Activated T-cell treated with anti-CD3 and anti-CD28 coated beads for 24 hours (primary cell): ENCODE measurements at regions not wholly inside any gene's neighbourhood (a gene's known extent, or its start where the extent isn't known, plus 50 kb on each side); places are given as distances from the start of the nearest gene placed in this dataset.
"Not testable (repeated sequence)": the region's sequence is repeated elsewhere in the genome, so short reads cannot be mapped to it uniquely, and the experiment has no call there.

Experiments used
- DNase-seq: peaks from one replicate; pipeline ENCODE4 v3.0.0-alpha.2; 2020; ENCODE audit warnings: low read depth

DNA sequence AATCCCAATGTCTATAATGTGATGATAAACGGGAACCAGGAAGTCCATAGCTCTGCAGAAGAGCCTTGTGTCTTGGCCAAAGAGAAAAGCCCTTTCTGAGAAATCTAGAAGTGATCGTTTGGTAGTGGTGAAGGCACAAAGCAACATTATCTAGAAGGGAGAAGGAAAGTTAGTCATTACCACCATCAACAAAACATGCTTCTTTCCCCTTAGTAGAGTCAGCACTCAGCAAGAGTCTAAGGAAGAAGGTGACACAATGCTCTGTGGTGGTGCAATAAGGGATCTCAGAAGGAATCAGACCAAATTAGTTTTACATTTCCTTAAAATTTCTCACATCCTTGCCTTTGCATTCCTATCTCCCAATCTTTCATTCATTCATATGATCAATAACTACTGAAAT, 134.4 kb upstream of the PRDX6 start:
- DNase-seq: no peak

DNA sequence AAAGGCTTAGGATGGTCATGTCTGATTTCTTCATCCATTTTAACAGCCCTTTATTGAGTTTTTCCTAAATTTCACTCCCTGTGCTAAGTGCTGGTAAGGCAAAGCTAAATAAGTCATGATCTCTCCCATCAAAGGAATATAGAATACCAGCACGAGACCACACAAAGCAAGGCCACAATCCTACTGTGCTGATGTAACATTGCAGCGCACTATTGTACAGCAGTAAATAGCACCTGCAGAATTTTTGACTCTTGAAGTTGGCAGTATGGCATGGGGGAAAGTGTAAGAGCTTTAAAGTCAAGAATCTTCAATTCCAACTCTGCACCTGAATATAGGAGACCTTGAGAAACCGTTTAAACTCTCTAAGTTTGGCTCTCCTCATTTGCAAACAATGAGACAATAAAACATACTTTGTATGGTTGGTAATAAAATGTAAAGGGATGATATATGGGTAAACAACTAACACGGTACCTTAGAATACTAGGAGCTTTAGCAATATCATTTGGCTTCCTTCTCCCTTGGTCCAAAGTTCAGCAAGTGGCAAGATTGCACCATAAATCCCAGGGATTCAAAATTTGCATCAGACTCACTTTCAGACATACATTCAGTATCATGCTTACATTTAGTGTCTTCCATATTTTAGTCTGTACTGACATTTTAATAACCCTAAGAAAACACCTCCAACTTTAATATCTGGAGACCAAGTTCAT, 132.9 kb upstream of the PRDX6 start:
- DNase-seq: no peak

DNA sequence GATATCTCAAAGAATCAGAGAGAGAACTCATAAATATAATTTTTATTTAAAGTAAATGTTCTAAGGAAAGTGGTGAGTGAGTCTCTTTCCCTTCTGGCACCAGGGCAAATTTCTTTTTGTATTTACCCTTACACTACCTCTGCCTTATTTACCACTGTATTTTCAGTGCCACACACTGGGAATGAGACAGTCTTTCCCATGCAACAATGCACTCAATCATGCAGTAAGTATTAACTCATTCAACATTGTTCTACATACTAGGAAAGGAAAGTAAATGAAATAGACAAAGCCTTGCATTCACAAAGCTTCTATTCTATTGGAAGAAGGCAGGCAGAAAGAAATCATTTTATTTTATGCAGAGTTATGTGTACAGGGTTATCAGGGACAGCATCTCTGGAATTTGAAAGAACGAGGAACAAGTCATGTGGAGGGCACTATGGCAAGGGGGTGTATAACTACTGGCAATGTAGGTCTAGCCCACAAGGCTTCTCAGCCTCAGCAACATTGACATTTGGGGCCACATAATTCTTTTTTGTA, 129.8 kb upstream of the PRDX6 start:
- no peak for DNase-seq

DNA sequence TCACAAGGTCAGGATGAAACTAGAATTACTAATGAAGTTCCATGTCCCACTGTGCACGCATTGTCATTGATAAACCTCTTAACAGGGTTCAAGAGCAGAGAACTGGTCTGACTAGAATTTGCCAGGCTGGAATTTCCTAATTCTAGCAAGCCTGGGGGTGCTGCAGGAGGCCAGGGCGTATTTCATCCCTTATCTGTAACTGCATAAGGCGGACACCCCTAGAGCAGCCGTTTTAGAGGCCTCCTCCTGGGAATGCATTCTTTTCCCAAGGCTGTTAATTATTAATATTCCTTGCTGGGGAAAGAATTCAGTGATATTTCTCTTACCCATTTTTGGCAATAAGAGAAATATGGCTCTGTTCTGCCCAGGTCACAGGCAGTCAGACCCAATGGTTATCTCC, 124.5 kb upstream of the PRDX6 start:
- not testable (repeated sequence) for DNase-seq

DNA sequence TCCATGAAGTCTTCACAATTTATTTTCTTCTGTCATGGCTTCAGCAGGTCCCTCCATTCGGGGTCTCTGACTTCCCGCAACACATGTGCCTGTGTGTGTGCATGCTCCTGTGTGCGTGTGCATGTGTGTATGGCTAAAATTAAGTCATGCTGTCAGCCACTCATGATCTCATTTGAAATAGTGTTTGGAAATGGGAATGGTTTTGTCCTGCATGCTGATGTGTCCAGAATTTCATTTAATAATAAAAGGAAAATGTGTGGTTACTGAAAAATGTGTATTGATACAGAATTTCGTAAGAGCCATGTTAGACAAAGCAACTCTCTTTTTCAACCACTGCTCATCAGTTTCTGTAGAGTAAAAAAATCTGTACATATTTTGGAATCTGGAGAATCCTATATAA, 123.8 kb upstream of the PRDX6 start:
- DNase-seq: no peak

DNA sequence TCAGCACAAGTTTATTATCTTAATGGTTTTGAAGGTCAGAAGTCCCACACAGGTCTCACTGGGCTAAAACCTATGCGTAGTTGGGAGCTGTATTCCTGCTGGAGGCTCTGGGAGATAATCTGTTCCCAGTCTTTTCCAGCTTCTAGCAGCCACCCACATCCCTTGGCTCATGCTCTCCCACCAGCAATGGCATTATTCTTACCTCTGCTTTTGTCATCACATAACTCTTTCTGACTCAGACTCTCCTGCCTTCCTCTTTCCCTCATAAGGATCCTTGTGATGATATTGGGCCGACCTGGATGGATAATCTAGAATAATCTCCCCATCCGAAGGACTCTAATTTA, 122.2 kb upstream of the PRDX6 start:
- DNase-seq: no peak

DNA sequence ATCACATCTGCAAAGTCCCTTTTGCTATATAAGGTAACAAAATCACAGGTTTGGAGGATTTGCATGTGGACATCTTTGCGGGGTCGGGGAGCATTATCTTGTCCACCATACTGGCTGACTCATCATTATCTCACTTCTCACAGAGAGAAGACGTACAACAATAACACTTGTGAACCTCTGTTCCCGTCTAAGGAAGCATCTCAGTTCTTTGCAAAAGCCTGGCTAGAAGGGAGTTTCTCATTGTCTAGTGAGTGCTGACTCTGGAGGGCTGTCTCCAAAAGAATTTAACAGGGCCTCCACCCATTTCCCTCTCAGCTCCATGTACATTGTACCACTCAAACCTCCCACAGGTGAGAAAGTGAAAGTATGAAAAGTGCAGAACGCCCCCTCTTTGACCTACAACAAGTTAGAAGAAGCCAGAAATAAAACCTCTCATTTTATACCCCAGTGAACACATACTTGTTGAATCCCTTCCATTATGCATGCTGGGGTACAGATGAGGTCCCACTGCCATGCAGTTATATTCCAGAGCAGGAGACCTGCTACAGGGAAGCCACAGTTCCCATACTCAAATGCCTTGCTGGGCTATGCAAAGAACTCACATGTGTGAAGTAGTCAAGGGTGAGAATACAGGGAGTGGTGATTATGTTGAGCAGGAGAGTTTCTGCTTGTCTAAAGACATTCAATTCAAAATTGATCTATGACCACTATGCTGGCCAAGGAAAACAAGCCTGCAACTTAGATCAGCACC, 121.7 kb upstream of the PRDX6 start:
- DNase-seq: no peak

DNA sequence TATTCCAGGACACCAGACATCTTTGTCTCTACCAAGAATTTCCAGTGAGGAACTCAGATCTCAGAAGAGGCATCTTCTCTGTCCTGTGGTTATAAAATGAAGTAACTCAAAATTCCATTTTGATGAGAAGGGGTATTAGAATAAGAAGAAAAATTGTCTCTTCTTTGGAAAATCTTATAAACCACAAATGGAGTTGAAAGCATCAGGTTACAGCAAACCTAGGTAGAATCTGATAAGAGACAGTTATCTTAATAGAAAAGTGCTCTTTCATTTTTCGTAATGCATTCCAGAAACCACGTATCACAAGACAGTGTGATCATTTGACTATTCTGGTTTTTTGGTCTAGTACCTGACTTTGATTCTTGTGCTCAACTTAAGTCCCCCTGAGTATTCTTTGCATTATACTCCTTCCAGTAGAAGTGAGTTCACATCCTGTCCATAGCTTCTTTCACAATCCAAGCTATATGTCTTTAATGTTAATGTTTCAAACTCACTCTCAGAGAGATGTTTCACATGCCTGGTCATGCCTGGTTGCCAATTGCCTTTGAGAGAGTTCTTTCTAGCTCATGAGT, 120.9 kb upstream of the PRDX6 start:
- no peak for DNase-seq

DNA sequence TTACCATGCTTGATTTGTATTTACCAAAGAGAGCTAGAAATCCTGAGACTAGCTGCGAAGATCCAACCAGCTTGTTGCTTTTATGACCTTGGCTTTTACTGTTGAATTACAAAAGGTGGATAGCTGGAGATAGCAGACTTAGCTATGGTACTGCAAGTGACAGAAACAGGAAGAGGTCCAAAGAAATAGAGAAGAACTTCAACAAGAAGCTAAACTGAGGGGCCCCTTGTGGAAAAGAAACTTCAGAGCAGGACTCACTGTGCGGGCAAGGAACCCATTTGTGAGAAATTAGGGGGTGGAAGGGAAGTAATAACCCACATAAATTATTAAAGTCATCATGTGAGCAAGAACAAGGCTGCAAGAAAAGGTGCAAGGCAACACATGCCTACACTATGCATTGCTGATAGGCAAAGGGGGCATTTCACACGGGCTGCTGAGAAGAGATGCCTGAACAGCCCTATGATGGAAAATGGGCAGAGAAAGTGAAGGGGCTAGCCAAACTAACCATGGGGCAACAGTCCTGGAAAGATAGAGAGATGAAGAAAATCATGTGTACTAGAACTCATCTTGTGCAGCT, 116.6 kb upstream of the PRDX6 start:
- DNase-seq: no peak

DNA sequence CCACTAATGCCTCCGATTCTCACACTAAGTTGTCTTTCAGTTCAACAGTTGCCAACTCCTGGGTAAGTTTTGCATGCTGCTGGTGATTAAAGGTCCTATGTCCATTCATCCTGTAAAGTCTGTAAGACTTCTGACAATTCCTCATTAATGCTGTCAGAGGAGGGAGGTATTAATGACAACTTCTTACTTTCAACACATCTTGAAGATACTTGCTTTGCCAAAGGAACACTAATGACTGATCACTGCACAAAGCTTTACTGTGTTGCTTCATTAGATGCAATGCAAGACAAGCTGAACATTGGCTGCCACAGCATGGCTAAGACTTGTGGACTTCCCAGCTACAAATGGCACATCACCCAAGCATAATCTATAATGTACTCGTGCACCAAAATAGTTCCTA, 114.6 kb upstream of the PRDX6 start:
- DNase-seq: no peak

DNA sequence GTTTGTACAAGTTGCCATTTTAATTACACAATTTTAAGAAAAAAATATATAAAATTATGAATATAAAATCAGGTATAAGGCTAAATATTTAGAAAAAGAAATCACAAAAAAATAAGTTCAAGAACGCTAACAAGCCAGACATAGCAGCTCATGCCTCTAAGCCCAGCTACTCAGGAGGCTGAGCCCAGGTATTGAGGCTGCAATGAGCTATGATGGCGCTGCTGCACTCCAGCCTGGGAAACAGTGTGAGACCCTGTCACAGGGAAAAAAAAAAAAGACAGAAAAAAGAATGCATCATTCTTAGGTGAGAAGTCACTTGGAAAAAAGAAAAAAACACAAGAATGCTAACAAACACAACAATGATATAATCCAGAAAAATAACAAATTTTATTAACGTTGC, 112.3 kb upstream of the PRDX6 start:
- DNase-seq: no peak

DNA sequence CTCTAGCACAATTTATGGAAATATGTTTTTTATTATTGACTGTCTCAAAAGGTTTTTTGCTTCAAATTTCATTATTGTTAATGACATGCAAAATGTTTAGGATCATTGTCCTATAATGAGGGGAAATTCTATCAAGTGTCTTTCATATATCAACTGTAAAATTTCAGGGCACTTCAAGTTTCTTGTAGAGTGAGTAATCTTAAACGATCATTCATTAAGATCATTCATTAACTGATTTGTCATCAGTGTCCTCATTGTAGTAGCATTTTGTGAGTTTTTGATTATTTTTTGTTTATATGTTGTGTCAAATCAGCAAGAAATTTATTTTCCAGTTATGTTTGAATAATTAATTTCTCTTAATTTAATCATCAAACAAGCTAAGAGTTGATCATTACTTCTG, 111.8 kb upstream of the PRDX6 start:
- DNase-seq: no peak

DNA sequence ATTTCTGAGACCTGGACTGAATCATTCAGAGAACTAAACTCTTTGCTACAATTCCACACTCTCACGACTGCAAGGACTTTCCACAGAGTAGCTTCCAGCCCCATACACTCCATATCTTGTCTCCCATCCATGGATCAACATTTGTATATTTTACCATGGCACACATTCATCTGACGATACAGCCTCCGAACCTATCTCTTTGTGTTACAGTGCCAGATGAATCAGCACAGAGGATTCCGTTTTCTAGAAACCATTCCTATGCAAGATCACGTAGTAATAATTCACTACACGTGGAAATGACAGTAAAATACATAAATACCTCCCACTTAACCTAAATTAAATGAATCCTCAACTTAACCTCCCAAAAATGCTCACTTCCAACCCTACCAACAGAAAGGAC, 110.0 kb upstream of the PRDX6 start:
- DNase-seq: no peak

DNA sequence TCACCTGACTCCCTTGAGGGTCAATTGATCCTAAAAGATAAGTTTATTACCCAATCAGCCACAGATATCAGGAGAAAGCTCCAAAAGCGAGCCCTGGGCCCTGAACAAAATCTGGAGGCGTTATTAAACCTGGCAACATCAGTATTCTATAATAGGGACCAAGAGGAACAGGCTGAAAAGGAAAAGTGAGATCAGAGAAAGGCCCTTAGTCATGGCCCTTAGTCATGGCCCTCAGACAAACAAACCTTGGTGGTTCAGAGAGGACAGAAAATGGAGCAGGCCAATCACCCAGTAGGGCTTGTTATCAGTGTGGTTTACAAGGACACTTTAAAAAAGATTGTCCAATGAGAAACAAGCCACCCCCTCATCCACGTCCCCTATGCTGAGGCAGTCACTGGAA, 106.5 kb upstream of the PRDX6 start:
- not testable (repeated sequence) for DNase-seq

DNA sequence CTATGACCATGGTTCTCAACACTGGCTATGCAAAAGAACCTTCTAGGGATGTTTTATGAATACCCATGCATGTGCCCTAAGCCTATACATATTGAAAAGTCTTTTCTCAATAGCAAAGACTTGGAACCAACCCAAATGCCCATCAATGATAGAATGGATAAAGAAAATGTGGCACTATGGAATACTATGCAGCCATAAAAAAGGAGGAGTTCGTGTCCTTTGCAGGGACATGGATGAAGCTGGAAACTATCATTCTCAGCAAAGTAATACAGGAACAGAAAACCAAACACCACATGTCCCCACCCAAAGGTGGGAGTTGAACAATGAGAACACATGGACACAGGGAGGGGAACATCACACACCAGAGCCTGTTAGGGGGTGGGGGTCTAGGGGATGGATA, 101.1 kb upstream of the PRDX6 start:
- not testable (repeated sequence) for DNase-seq

DNA sequence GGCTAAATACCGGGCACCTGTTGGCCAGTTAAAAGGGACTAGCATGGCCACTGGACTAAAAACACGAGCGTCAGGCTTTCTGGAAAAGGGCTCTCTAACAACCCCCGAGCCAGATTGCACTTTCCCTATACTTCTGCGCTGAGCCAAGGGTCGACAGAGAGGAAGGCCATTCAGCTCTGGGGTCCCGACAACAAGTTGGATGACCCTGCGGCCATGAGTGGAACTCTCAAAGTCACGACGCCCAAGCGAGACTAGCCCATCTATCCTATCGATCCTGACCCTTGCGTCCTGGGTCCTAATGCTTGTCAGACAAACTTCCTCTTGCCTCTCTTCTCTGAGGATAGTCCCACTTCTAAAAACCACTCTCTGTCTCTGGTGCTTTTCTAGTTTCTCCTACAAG, 99.9 kb upstream of the PRDX6 start:
- no peak for DNase-seq

DNA sequence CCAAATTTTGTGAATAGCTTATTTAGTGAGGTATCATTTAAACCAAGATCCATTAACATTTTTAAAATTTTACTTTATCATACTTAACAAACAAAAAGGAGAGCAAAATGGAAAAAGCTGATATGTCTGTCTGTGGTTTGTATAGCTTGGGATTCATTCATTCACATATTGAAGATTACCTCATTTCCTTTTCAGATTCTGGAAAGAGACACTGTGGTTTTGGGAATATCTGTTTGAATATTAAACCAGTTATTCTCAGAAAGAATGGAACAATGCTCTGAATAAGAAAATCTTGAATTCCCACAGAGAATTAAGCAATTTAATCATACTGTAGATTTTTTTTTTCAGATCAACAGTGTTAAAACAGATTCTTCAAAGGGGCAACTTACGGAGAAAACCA, 93.8 kb upstream of the PRDX6 start:
- DNase-seq: no peak

DNA sequence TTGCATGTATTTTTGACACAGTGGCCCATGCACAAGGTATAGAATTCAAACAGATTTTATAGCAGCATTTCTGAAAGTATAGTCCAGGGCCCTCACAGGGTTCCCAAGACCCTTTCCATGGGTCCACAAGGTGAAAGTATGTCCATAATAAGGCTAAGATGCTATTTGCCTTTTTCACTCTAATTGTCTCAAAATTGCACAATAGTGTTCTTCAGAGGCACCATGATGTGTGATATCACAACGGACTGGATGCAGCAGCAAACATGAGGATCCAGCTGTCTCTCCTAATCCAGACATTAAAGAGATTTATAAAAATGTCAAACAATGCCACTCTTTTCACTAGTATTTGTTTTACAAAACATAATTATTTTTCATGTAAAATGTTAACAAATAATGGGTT, 88.8 kb upstream of the PRDX6 start:
- no peak for DNase-seq

DNA sequence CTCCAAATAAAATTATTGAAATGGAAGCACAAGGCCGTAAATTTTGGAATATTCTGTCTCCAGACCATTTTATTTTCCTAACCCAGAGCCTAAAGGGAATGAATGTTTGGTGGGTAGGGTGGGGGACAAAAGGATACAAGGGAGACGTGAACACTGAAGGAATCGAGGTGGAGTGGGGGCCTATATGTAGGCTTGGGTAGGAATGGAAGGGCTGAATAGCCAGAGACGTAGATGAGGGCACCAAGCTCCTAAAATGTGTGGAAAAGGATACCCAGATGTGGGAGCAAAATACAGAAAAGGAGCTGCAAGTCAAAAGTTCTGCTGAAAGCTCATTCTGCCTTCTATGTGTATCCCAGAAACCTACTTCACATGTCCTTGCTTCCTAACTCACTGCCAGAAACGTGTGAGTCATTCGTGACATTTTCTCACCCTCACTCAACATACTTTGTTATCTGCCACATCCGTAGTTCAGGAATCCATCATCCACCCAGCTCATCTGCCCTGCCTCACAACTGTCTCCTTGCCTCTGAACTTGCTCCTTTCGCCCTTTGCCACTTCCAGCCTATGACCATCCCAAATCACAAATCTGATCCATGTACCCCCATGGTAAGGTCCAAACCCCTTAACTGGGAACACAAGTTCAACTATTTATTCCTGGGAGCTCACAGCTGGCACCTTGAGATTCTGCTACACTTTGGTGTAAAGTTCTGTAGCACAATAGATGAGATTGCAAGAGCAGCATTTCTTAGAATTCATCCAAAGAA, 84.1 kb upstream of the PRDX6 start:
- no peak for DNase-seq

DNA sequence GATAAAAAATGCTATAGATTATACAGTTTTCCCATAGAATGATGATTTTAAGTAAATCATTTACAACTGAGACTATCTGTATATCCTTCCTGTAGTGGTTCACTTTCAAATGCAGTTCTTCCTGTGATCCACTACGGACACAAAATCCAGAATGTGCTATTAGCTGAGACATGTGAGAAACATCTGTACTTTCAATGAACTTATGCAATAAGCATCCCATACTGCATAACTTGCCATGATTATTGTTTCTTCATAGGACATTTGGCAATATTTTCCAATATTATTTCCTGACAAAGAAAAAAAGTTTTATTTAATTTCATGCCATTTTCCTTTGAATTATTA, 83.5 kb upstream of the PRDX6 start:
- no peak for DNase-seq

DNA sequence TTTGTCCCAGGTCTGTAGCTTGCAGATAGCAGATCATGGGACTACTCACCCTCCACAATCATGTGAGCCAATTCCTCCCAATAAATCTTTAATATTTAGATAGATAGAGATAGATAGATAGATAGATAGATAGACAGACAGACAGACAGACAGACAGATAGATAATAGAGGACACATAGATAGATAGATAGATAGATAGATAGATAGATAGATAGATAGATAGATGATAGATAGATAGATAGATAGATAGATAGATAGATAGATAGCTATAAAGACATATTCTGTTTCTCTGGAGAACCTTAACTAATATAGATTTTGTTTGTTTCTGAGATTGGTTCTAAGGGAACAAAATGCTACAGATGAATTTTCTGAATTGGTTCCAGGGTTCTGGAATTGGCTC, 82.3 kb upstream of the PRDX6 start:
- DNase-seq: not testable (repeated sequence)

DNA sequence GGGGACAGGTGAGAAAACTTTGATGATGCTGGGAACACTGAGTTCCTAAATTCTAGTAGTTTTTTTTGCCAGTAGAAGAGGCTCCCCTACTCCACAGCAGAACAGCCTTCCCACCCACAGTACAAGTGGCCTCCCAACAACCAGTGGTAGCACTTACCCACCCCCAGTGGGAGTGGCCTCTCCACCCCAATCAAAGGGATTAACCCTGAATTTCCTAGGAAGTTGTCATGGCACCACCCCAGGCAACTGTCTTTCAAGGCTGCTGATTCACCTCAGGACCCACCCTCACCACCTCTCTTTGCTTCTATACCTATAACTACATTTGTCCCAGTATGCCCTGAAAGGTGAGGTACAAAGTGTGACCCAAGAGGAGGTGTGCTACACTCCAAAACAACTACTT, 81.4 kb upstream of the PRDX6 start:
- no peak for DNase-seq
